ENCODE measurements at regions not wholly inside any gene's neighbourhood (a gene's known extent, or its start where the extent isn't known, plus 50 kb on each side); places are given as distances from the start of the nearest gene placed in this dataset.
"Not testable (repeated sequence)": the region's sequence is repeated elsewhere in the genome, so short reads cannot be mapped to it uniquely, and the experiment has no call there.

GRCh38 chr7:11221984-11222383 is 248.3 kb downstream of the PHF14 start:
- no peak for DNase-seq

- no peak for DNase-seq
Observed at GRCh38 chr7:11224535-11224934, 250.9 kb downstream of the PHF14 start.

GRCh38 chr7:11228515-11228914 is 254.8 kb downstream of the PHF14 start:
- no peak for DNase-seq

GRCh38 chr7:11231190-11231589 is 257.5 kb downstream of the PHF14 start:
- no peak for DNase-seq

GRCh38 chr7:11232462-11232861 is 258.8 kb downstream of the PHF14 start:
- no peak for DNase-seq

GRCh38 chr7:11233871-11234270 is 260.2 kb downstream of the PHF14 start:
- no peak for DNase-seq

GRCh38 chr7:11235491-11235890 is 261.8 kb downstream of the PHF14 start:
- no peak for DNase-seq

- DNase-seq: no peak
Observed at GRCh38 chr7:11236680-11237079, 263.0 kb downstream of the PHF14 start.

GRCh38 chr7:11237742-11238141 is 264.1 kb downstream of the PHF14 start:
- DNase-seq: no peak

- no peak for DNase-seq
Observed at GRCh38 chr7:11239316-11239715, 265.6 kb downstream of the PHF14 start.

GRCh38 chr7:11243739-11244138 is 270.1 kb downstream of the PHF14 start:
- no peak for DNase-seq

- no peak for DNase-seq
Observed at GRCh38 chr7:11244149-11244548, 270.5 kb downstream of the PHF14 start.

GRCh38 chr7:11247545-11247944 is 273.9 kb downstream of the PHF14 start:
- no peak for DNase-seq

- no peak for DNase-seq
Observed at GRCh38 chr7:11251436-11251835, 277.8 kb downstream of the PHF14 start.

- no peak for DNase-seq
Observed at GRCh38 chr7:11252011-11252607, 278.4 kb downstream of the PHF14 start.

- no peak for DNase-seq
Observed at GRCh38 chr7:11252705-11253272, 279.1 kb downstream of the PHF14 start.

GRCh38 chr7:11256501-11256900 is 282.8 kb downstream of the PHF14 start:
- no peak for DNase-seq

- DNase-seq: no peak
Observed at GRCh38 chr7:11261470-11261869, 287.8 kb downstream of the PHF14 start.

GRCh38 chr7:11266101-11266500 is 292.4 kb downstream of the PHF14 start:
- DNase-seq: no peak

- DNase-seq: no peak
Observed at GRCh38 chr7:11272352-11272751, 298.7 kb downstream of the PHF14 start.

- no peak for DNase-seq
Observed at GRCh38 chr7:11274074-11274473, 300.4 kb downstream of the PHF14 start.

- DNase-seq: no peak
Observed at GRCh38 chr7:11281953-11282352, 308.3 kb downstream of the PHF14 start.

GRCh38 chr7:11283584-11283983 is 309.9 kb downstream of the PHF14 start:
- DNase-seq: not testable (repeated sequence)

- DNase-seq: no peak
Observed at GRCh38 chr7:11290863-11291262, 317.2 kb downstream of the PHF14 start.

- DNase-seq: no peak
Observed at GRCh38 chr7:11294218-11294617, 320.5 kb downstream of the PHF14 start.
